ENCODE measurements at regions not wholly inside any gene's neighbourhood (a gene's known extent, or its start where the extent isn't known, plus 50 kb on each side); places are given as distances from the start of the nearest gene placed in this dataset.

GRCh38 chr2:11068856-11069526 lies 86.3 kb upstream of the SLC66A3 start:
- Histone ChIP-seq H2BK15ac (ENCODE audit: low read length) (no peak overlapping the region), H3K18ac (ENCODE audit: extremely low read depth, low read length) (no peak overlapping the region), H2BK20ac (ENCODE audit: low read length) (no peak overlapping the region), H3K23me2 (ENCODE audit: low read depth, low read length) (no peaks in the 10 kb centered on the region), H4K8ac (ENCODE audit: extremely low read depth, insufficient read depth, low read length) (no peak overlapping the region), H3K23ac (ENCODE audit: insufficient read length) (no peak overlapping the region), H2BK12ac (ENCODE audit: low read depth, low read length) (no peak overlapping the region), H3K79me2 (ENCODE audit: control insufficient read depth in 1 of 2, insufficient read depth in 2 of 2, low read length in 2 of 2) (no peaks in the 10 kb centered on the region), H2BK120ac (replicated peaks; ENCODE audit: low read depth, low read length) (no peak overlapping the region), H3K14ac (ENCODE audit: insufficient read length) (no peak overlapping the region), H4K91ac (replicated peaks; ENCODE audit: insufficient read length, low read length) (no peak overlapping the region), H3K56ac (replicated peaks; ENCODE audit: insufficient read length, low read depth, low read length) (no peak overlapping the region), H3K4me2 (ENCODE audit: insufficient read depth in 1 of 2, low read depth in 2 of 2, low read length in 2 of 2) (no peak overlapping the region), H3K4me1 (replicated peaks in 1 of 4; ENCODE audit: control insufficient read depth in 3 of 4, insufficient read depth in 4 of 4, low read length in 3 of 4) (peaks cover 0 to 6% (median 4%) of the 10 kb centered on the region in 4 experiments; a peak in 3 of 7 replicates), H3K36me3 (ENCODE audit: control insufficient read depth in 2 of 4, insufficient read depth in 4 of 4, low read length in 3 of 4) (no peaks in the 10 kb centered on the region), H3K27me3 (replicated peaks in 1 of 4; ENCODE audit: control insufficient read depth in 3 of 4, extremely low read depth in 1 of 4, insufficient read depth in 3 of 4, low read length in 3 of 4) (no peaks in the 10 kb centered on the region), H3K4me3 (ENCODE audit: extremely low read depth in 1 of 4, insufficient read depth in 2 of 4, low read depth in 3 of 4, low read length in 4 of 4) (no peak overlapping the region), H4K20me1 (replicated peaks in 1 of 2; ENCODE audit: control insufficient read depth in 1 of 2, insufficient read depth in 2 of 2, low read length in 2 of 2) (no peaks in the 10 kb centered on the region), H4K5ac (ENCODE audit: insufficient read length, low read depth, low read length) (no peak overlapping the region), H2BK5ac (ENCODE audit: low read depth, low read length) (no peak overlapping the region), H3K9me3 (ENCODE audit: insufficient read depth in 2 of 2, low read depth in 1 of 2, low read length in 1 of 2) (no peaks in the 10 kb centered on the region), H3K27ac (ENCODE audit: low read depth, low read length) (no peak overlapping the region), H2AK5ac (ENCODE audit: low read depth, low read length) (no peak overlapping the region; the same call in 1 of the 2 replicates), H3K79me1 (ENCODE audit: low read depth, low read length) (no peaks in the 10 kb centered on the region), H3K4ac (replicated peaks; ENCODE audit: insufficient read length, low read depth, low read length) (no peak overlapping the region), H2AFZ (ENCODE audit: low read length) (no peak overlapping the region), H3K9ac (replicated peaks in 1 of 4; ENCODE audit: extremely low read depth in 1 of 4, low read depth in 3 of 4, low read length in 3 of 4) (peak overlapping the region in 1 of 4 experiments; percentile 5; a peak in 1 of 7 replicates)
- no peak for DNase-seq (ENCODE audit: low read depth in 1 of 2, low spot score in 2 of 2)
- POLR2A ChIA-PET (ENCODE audit: partially characterized antibody) = no interaction called here
- 86% methylated on average over 13 of the region's 13 CpGs; no CpG with 5 or more reads in 1 of the 2 experiments for WGBS, 2 experiments (ENCODE audit: extremely low coverage in 1 of 2, insufficient coverage in 1 of 2, insufficient read length in 1 of 2, insufficient replicate concordance in 2 of 2, low coverage in 1 of 2, low lambda C conversion rate in 2 of 2, missing lambda C conversion rate in 1 of 2)
- FAIRE-seq = no peak
- CTCF ChIA-PET (ENCODE audit: partially characterized antibody) = interaction anchor here (1.0 to 5.9 kb wide), 3 partner anchors 44 to 63 kb away, joined by 3 to 29 read pairs (median 5); no protein-coding TSS in a partner anchor
- no peak for TF ChIP-seq MAX (IDR thresholded peaks at IDR 0.05)
- no peak for TF ChIP-seq SAP30 (IDR thresholded peaks at IDR 0.05; ENCODE audit: insufficient read depth, insufficient replicate concordance, low read length)

Measured in H1 (cell line).